ENCODE measurements at regions not wholly inside any gene's neighbourhood (a gene's known extent, or its start where the extent isn't known, plus 50 kb on each side); places are given as distances from the start of the nearest gene placed in this dataset.

DNA sequence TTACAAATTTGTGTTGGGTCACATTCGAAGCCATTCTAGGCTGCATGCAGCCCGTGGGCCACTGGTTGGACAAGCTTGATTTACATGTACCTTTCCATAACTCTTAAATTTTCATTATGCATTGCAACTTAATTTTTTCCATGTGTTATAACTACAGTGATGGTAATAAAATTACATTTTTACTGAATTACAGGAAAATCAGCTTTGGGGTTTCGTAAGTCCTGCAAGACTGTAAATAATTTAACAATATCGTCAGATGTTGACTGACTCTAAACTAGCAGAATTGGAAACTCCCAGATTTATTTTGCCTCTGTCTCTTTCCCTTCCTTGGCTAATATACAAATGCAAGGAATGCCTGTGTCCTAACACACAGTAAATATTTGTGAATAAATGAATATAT, 88.0 kb upstream of the RAPGEF2 start:
- Histone ChIP-seq H3K4me1 (ENCODE audit: insufficient read depth, low read length) (no peaks in the 10 kb centered on the region), H3K36me3 (ENCODE audit: insufficient read depth, low read length) (no peaks in the 10 kb centered on the region), H3K9me3 (ENCODE audit: control insufficient read depth in 1 of 2, insufficient read depth in 1 of 2, low read length in 2 of 2) (no peaks in the 10 kb centered on the region), H3K27me3 (ENCODE audit: control insufficient read depth in 1 of 2, insufficient read depth in 2 of 2, low read length in 2 of 2) (no peaks in the 10 kb centered on the region), H3K27ac (ENCODE audit: low read depth in 1 of 2, low read length in 2 of 2) (no peak overlapping the region), H3K4me3 (ENCODE audit: low read length) (no peak overlapping the region)
- Mint-ChIP-seq H3K9me3 (no peaks in the 10 kb centered on the region), H3K27me3 (peaks cover 10% of the 10 kb centered on the region), H3K4me1 (ENCODE audit: low read depth) (no peaks in the 10 kb centered on the region), H3K4me3 (no peak overlapping the region), H3K36me3 (ENCODE audit: low read depth) (no peaks in the 10 kb centered on the region), H3K27ac (no peak overlapping the region)
- ChIA-PET POLR2A (no interaction called here), CTCF (no interaction called here)
- no peak for DNase-seq
- ATAC-seq (ENCODE audit: poor library complexity): no peak
- TF ChIP-seq, protein P1, sequence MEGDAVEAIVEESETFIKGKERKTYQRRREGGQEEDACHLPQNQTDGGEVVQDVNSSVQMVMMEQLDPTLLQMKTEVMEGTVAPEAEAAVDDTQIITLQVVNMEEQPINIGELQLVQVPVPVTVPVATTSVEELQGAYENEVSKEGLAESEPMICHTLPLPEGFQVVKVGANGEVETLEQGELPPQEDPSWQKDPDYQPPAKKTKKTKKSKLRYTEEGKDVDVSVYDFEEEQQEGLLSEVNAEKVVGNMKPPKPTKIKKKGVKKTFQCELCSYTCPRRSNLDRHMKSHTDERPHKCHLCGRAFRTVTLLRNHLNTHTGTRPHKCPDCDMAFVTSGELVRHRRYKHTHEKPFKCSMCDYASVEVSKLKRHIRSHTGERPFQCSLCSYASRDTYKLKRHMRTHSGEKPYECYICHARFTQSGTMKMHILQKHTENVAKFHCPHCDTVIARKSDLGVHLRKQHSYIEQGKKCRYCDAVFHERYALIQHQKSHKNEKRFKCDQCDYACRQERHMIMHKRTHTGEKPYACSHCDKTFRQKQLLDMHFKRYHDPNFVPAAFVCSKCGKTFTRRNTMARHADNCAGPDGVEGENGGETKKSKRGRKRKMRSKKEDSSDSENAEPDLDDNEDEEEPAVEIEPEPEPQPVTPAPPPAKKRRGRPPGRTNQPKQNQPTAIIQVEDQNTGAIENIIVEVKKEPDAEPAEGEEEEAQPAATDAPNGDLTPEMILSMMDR (IDR thresholded peaks at IDR 0.05): no peak
- intact Hi-C loops (cut with DNase I, micrococcal nuclease): no loop called here

DNA sequence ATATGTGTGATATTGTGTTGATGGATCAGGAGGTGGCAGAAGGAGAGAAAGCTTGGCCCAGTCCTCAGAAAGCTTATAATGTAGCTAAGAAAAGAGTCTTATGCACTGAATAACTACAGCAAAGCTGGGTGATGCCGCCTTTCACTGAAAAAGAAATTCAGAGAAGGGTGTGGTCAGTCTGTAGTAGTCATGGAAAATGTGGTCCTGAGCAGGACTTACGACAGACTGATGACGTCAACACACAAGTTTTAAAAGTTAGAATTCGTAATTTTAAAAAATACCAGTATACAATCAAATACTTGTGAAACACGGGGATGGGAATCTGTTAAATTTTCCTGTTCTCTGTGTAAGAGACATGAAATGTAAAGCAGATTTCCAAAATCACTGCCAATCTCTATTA, 87.0 kb upstream of the RAPGEF2 start:
- no peak overlapping the region for H3K27ac Mint-ChIP-seq
- Histone ChIP-seq H3K36me3 (ENCODE audit: insufficient read depth, low read length) (no peaks in the 10 kb centered on the region), H3K27ac (ENCODE audit: low read depth in 1 of 2, low read length in 2 of 2) (no peak overlapping the region), H3K4me3 (ENCODE audit: low read length) (no peak overlapping the region), H3K4me1 (ENCODE audit: insufficient read depth, low read length) (no peaks in the 10 kb centered on the region), H3K27me3 (ENCODE audit: control insufficient read depth in 1 of 2, insufficient read depth in 2 of 2, low read length in 2 of 2) (no peaks in the 10 kb centered on the region), H3K9me3 (ENCODE audit: control insufficient read depth in 1 of 2, insufficient read depth in 1 of 2, low read length in 2 of 2) (no peaks in the 10 kb centered on the region)
- DNase-seq (no peak), ATAC-seq (ENCODE audit: poor library complexity) (no peak)
- POLR2A ChIA-PET: no interaction called here
- intact Hi-C loops (cut with DNase I, micrococcal nuclease): no loop called here
- TF ChIP-seq, protein P1 (IDR thresholded peaks at IDR 0.05): no peak
- H3K36me3 Mint-ChIP-seq (ENCODE audit: low read depth): no peaks in the 10 kb centered on the region
- peaks cover under 1% of the 10 kb centered on the region for H3K27me3 Mint-ChIP-seq
- H3K4me3 Mint-ChIP-seq: no peak overlapping the region
- no peaks in the 10 kb centered on the region for H3K4me1 Mint-ChIP-seq (ENCODE audit: low read depth)
- CTCF ChIA-PET: no interaction called here
- H3K9me3 Mint-ChIP-seq: no peaks in the 10 kb centered on the region

DNA sequence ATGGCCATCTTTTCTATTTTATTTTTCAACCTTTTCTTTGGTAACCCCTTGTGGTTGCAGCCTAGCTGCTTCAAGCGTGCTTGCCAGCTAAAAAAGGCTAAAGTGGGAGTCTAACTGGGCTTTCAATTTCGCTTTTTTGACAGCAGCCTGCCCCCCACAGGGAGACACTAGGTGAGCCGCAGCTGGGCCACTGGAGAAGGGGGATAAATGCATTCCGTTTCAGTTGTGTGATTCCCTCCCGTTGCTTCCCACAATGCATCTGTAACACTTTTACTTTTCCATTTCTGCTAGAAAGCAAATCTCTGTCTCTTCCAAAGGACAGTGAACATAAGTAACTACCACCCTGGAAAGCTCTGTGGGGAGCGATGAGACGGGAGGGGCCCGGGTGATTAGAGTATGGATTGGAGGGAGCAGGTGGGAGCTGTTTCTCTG, 86.3 kb upstream of the RAPGEF2 start:
- Histone ChIP-seq H3K4me1 (ENCODE audit: insufficient read depth, low read length) (no peaks in the 10 kb centered on the region), H3K27me3 (ENCODE audit: control insufficient read depth in 1 of 2, insufficient read depth in 2 of 2, low read length in 2 of 2) (no peaks in the 10 kb centered on the region), H3K9me3 (ENCODE audit: control insufficient read depth in 1 of 2, insufficient read depth in 1 of 2, low read length in 2 of 2) (no peaks in the 10 kb centered on the region), H3K4me3 (ENCODE audit: low read length) (no peak overlapping the region), H3K36me3 (ENCODE audit: insufficient read depth, low read length) (no peaks in the 10 kb centered on the region), H3K27ac (ENCODE audit: low read depth in 1 of 2, low read length in 2 of 2) (no peak overlapping the region)
- Mint-ChIP-seq H3K4me1 (ENCODE audit: low read depth) (no peaks in the 10 kb centered on the region), H3K36me3 (ENCODE audit: low read depth) (no peaks in the 10 kb centered on the region), H3K4me3 (no peak overlapping the region), H3K27ac (no peak overlapping the region), H3K27me3 (no peaks in the 10 kb centered on the region), H3K9me3 (no peaks in the 10 kb centered on the region)
- TF ChIP-seq, protein P1 (IDR thresholded peaks at IDR 0.05): no peak
- ATAC-seq (ENCODE audit: poor library complexity) (no peak), DNase-seq (no peak)
- ChIA-PET CTCF (no interaction called here), POLR2A (no interaction called here)
- intact Hi-C loops (cut with DNase I, micrococcal nuclease): no loop called here

Data from CD4-positive, alpha-beta T cell (primary cell).